HepG2 (cell line): ENCODE measurements at regions not wholly inside any gene's neighbourhood (a gene's known extent, or its start where the extent isn't known, plus 50 kb on each side); places are given as distances from the start of the nearest gene placed in this dataset.

Experiments
- ATAC-seq: fragments of 200-7000 bp; cut with Tn5 transposase; 3 replicates; pipeline ENCODE4 v1.9.1; 2020; ENCODE audit warnings: mild to moderate bottlenecking, moderate library complexity
- BruUV-seq: library from RNA; stranded (reverse); fragments of 400-500 nt; replicated peaks from 2 replicates; lab custom pipeline; 2021; lab: Mats Ljungman, UMichigan
- CTCF ChIA-PET: fragments of 300-600 bp; formaldehyde crosslinking; extraction: SDS; loops from one replicate; lab custom pipeline; 2021; ENCODE audit warnings: low total read pairs, inconsistent platforms, low intra/inter-chr PET ratio; lab: Yijun Ruan, JAX
- POLR2A ChIA-PET: fragments of 350-600 bp; sonication (Branson Sonifier 250); formaldehyde crosslinking; loops from one replicate; lab custom pipeline; 2020; ENCODE audit warnings: antibody characterized with exemption, inconsistent platforms; lab: Yijun Ruan, JAX
- DNase-seq: peaks from one replicate; pipeline ENCODE4 v3.0.0-alpha.2; 2015; ENCODE audit warnings: low spot score
- FAIRE-seq: peaks from 3 replicates; lab custom pipeline; 2011; peaks lifted over from hg19 to GRCh38; lab: Jason Lieb, UNC
- H2AFZ ChIP-seq: one replicate; pipeline ENCODE4 v1.6.1; 2011; ENCODE audit warnings: low read length, inconsistent platforms
- H3K27ac ChIP-seq: fragments of 300-600 bp; 3 replicates; pipeline ENCODE4 v1.8.0; 2011; ENCODE audit warnings: mixed run types, mild to moderate bottlenecking, mixed read lengths, low read length, inconsistent platforms; ENCODE audit not compliant: insufficient read depth; ENCODE audit errors: extremely low read length
- H3K27me3 ChIP-seq, 2 experiments: fragments of 200-600 bp in 1 of 2; 2 replicates in 1 of 2; 3 replicates in 1 of 2; pipeline versions ENCODE4 v1.6.0 to v1.8.0; 2011; ENCODE audit warnings: low read length in 2 of 2, mild to moderate bottlenecking in 2 of 2, moderate library complexity in 2 of 2, inconsistent platforms in 1 of 2; ENCODE audit not compliant: insufficient read depth in 2 of 2, control insufficient read depth in 1 of 2
- H3K36me3 ChIP-seq, 2 experiments: fragments of 200-600 bp in 1 of 2; replicated peaks in 1 of 2; 2 replicates in 1 of 2; 3 replicates in 1 of 2; pipeline versions ENCODE4 v1.5.1 to v1.8.0; 2011; ENCODE audit warnings: low read length in 2 of 2, inconsistent platforms in 1 of 2; ENCODE audit not compliant: insufficient read depth in 2 of 2, control insufficient read depth in 1 of 2
- H3K4me1 ChIP-seq: 2 replicates; pipeline ENCODE4 v1.5.1; 2012; ENCODE audit warnings: low read length, inconsistent platforms; ENCODE audit not compliant: insufficient read depth
- H3K4me2 ChIP-seq: 2 replicates; pipeline ENCODE4 v1.6.0; 2011; ENCODE audit warnings: low read depth, low read length, inconsistent platforms
- H3K4me3 ChIP-seq, 3 experiments: fragments of 200-600 bp in 1 of 3; sonication (generic), shearing (Covaris generic) in 1 of 3; replicated peaks in 1 of 3; 2 replicates each; pipeline ENCODE4 v1.5.1; 2011 to 2016; ENCODE audit warnings: low read length in 3 of 3, inconsistent platforms in 2 of 3, low read depth in 2 of 3, mild to moderate bottlenecking in 2 of 3, control low read depth in 1 of 3, mixed read lengths in 1 of 3; ENCODE audit not compliant: insufficient read depth in 1 of 3
- H3K79me2 ChIP-seq: one replicate; pipeline ENCODE4 v1.6.1; 2011; ENCODE audit warnings: low read length, inconsistent platforms; ENCODE audit not compliant: insufficient read depth
- H3K9ac ChIP-seq: 2 replicates; pipeline ENCODE4 v1.6.0; 2011; ENCODE audit warnings: mild to moderate bottlenecking, low read depth, low read length, inconsistent platforms; ENCODE audit not compliant: insufficient read depth
- H3K9me3 ChIP-seq: 2 replicates; pipeline ENCODE4 v1.5.1; 2012; ENCODE audit warnings: mild to moderate bottlenecking, low read length
- H4K20me1 ChIP-seq: 2 replicates; pipeline ENCODE4 v1.6.0; 2011; ENCODE audit warnings: inconsistent platforms, mild to moderate bottlenecking, low read length, moderate library complexity; ENCODE audit not compliant: insufficient read depth
- MZF1 ChIP-seq: sonication (generic); formaldehyde crosslinking; IDR thresholded peaks from 2 replicates; pipeline ENCODE4 v1.8.1; 2023; ENCODE audit warnings: mild to moderate bottlenecking, missing genetic modification reagents, borderline replicate concordance
- NONO ChIP-seq, 2 experiments: fragments of 450-650 bp in 1 of 2; sonication (generic) in 1 of 2; formaldehyde crosslinking in 1 of 2; IDR thresholded peaks in 1 of 2; conservative IDR thresholded peaks in 1 of 2; 2 replicates each; pipeline versions ENCODE4 v1.6.1 to v1.8.0; 2017 to 2022; ENCODE audit warnings: mild to moderate bottlenecking in 1 of 2, missing genetic modification reagents in 1 of 2, moderate library complexity in 1 of 2
- NR1H2 ChIP-seq: sonication (generic); formaldehyde crosslinking; IDR thresholded peaks from 2 replicates; pipeline ENCODE4 v1.8.1; 2022; ENCODE audit warnings: low read depth, missing genetic modification reagents, borderline replicate concordance
- TEF ChIP-seq: sonication (generic); formaldehyde crosslinking; IDR thresholded peaks from 2 replicates; pipeline ENCODE4 v1.5.0; 2020; ENCODE audit warnings: missing genetic modification reagents
- TFDP1 ChIP-seq: IDR thresholded peaks from 2 replicates; pipeline ENCODE4 v1.6.1; 2016; ENCODE audit warnings: missing compliant biosample characterization, missing genetic modification reagents, borderline replicate concordance
- ZNF501 ChIP-seq: sonication (generic); formaldehyde crosslinking; IDR thresholded peaks from 2 replicates; pipeline ENCODE4 v1.5.1; 2020; ENCODE audit warnings: mild to moderate bottlenecking, moderate library complexity, missing genetic modification reagents
- ZNF564 ChIP-seq: sonication (generic); formaldehyde crosslinking; IDR thresholded peaks from 2 replicates; pipeline ENCODE4 v1.8.1; 2023; ENCODE audit warnings: mild to moderate bottlenecking, missing genetic modification reagents
- ZNF703 ChIP-seq: sonication (generic); formaldehyde crosslinking; IDR thresholded peaks from 2 replicates; pipeline ENCODE4 v1.5.1; 2020; ENCODE audit warnings: missing genetic modification reagents, mild to moderate bottlenecking, moderate library complexity, borderline replicate concordance
- WGBS: methylation state at CpG from one replicate; pipeline ENCODE4 v1.1.6; 2017; ENCODE audit warnings: low lambda C conversion rate; 5-methylcytosine and 5-hydroxymethylcytosine counted together
- in situ Hi-C: cut with HindIII; loops from 2 replicates; pipeline ENCODE4 v1.10.0; 2017; ENCODE audit warnings: low pct_unique_long_range_greater_than_20kb; ENCODE audit not compliant: extremely low pct_ligation_motif_present
- intact Hi-C: fragments of 100-400 bp; cut with micrococcal nuclease; formaldehyde crosslinking; loops from one replicate; pipeline ENCODE4 v1.10.0; 2022; ENCODE audit not compliant: unreplicated experiment
- TF ChIP-seq, protein P1 (sequence below): sonication (generic); formaldehyde crosslinking; IDR thresholded peaks from 2 replicates; pipeline ENCODE4 v1.4.0; 2020; ENCODE audit warnings: low read depth, missing genetic modification reagents
- TF ChIP-seq, protein P2 (sequence below): sonication (generic); formaldehyde crosslinking; IDR thresholded peaks from 2 replicates; pipeline ENCODE4 v1.5.0; 2020; ENCODE audit warnings: mild to moderate bottlenecking, missing genetic modification reagents

- TF ChIP-seq, protein P1, sequence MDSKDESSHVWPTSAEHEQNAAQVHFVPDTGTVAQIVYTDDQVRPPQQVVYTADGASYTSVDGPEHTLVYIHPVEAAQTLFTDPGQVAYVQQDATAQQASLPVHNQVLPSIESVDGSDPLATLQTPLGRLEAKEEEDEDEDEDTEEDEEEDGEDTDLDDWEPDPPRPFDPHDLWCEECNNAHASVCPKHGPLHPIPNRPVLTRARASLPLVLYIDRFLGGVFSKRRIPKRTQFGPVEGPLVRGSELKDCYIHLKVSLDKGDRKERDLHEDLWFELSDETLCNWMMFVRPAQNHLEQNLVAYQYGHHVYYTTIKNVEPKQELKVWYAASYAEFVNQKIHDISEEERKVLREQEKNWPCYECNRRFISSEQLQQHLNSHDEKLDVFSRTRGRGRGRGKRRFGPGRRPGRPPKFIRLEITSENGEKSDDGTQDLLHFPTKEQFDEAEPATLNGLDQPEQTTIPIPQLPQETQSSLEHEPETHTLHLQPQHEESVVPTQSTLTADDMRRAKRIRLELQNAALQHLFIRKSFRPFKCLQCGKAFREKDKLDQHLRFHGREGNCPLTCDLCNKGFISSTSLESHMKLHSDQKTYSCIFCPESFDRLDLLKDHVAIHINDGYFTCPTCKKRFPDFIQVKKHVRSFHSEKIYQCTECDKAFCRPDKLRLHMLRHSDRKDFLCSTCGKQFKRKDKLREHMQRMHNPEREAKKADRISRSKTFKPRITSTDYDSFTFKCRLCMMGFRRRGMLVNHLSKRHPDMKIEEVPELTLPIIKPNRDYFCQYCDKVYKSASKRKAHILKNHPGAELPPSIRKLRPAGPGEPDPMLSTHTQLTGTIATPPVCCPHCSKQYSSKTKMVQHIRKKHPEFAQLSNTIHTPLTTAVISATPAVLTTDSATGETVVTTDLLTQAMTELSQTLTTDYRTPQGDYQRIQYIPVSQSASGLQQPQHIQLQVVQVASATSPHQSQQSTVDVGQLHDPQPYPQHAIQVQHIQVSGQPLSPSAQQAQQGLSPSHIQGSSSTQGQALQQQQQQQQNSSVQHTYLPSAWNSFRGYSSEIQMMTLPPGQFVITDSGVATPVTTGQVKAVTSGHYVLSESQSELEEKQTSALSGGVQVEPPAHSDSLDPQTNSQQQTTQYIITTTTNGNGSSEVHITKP (CRISPR knock-in tag) = no peak
- TF ChIP-seq ZNF564 (CRISPR knock-in tag) = no peak
- TF ChIP-seq TFDP1 (CRISPR knock-in tag) = no peak
- no peak for TF ChIP-seq TEF (CRISPR knock-in tag)
Observed at GRCh38 chr1:36565576-36566501, 83.1 kb upstream of the CSF3R start (continued).

DNA sequence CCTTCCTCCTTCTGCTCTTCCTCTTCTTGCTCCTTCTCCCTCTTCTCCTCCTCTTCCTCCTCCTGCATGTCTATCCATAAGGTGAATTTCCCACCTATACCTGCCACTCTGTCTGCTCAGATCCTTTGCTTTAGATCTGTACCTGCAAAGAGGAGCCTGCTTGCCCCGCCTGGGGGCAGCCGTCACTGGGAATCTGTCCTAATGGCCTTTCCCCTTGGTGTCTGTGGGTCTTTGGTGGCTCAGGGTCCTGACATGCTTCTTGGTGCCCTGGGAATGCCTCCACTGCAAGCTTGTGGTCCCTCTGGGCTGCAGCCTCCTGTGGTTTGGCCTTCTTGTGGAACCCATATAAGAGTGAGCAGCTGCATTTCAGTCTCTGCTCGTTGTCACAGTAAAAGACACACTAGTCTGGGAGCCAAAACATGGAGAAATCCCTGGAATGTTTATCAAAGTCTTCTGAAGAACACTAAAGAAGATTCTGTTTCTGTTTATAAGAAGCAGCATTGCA is 79.5 kb upstream of the CSF3R start:
- DNase-seq = no peak
- intact Hi-C loops (no loop called here), in situ Hi-C loops (no loop called here)
- ChIA-PET CTCF (no interaction called here), POLR2A (no interaction called here)
- H3K4me2 ChIP-seq = no peak overlapping the region
- peaks cover 0 to 30% of the 10 kb centered on the region in 2 experiments; a peak in 4 of 5 replicates for H3K27me3 ChIP-seq
- 6% methylated on average over 3 of the region's 3 CpGs for WGBS
- BruUV-seq = no TSS peak
- no peak for ATAC-seq
- no peak overlapping the region for H3K4me3 ChIP-seq
- no peak overlapping the region for H3K27ac ChIP-seq
- H3K79me2 ChIP-seq = no peaks in the 10 kb centered on the region
- H4K20me1 ChIP-seq = no peaks in the 10 kb centered on the region
- H3K36me3 ChIP-seq = no peaks in the 10 kb centered on the region
- H3K9me3 ChIP-seq = no peaks in the 10 kb centered on the region
- H3K4me1 ChIP-seq = no peaks in the 10 kb centered on the region
- no peak for FAIRE-seq
- no peak overlapping the region for H3K9ac ChIP-seq
- no peak overlapping the region for H2AFZ ChIP-seq
- no peak for TF ChIP-seq NONO (IDR thresholded peaks at IDR 0.05)
- TF ChIP-seq NONO (CRISPR knock-in tag; conservative IDR thresholded peaks at IDR 0.05) = no peak
- TF ChIP-seq, protein P2, sequence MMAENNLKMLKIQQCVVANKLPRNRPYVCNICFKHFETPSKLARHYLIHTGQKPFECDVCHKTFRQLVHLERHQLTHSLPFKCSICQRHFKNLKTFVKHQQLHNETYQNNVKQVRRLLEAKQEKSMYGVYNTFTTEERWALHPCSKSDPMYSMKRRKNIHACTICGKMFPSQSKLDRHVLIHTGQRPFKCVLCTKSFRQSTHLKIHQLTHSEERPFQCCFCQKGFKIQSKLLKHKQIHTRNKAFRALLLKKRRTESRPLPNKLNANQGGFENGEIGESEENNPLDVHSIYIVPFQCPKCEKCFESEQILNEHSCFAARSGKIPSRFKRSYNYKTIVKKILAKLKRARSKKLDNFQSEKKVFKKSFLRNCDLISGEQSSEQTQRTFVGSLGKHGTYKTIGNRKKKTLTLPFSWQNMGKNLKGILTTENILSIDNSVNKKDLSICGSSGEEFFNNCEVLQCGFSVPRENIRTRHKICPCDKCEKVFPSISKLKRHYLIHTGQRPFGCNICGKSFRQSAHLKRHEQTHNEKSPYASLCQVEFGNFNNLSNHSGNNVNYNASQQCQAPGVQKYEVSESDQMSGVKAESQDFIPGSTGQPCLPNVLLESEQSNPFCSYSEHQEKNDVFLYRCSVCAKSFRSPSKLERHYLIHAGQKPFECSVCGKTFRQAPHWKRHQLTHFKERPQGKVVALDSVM (CRISPR knock-in tag) = no peak
- no peak for TF ChIP-seq NR1H2 (CRISPR knock-in tag)
- TF ChIP-seq ZNF501 (CRISPR knock-in tag) = no peak
- no peak for TF ChIP-seq ZNF703 (CRISPR knock-in tag)
- no peak for TF ChIP-seq MZF1 (CRISPR knock-in tag)
